OCI-LY1 (cell line): ENCODE measurements at regions not wholly inside any gene's neighbourhood (a gene's known extent, or its start where the extent isn't known, plus 50 kb on each side); places are given as distances from the start of the nearest gene placed in this dataset.

ENCODE experiments used
- CTCF ChIP-seq: fragments of 200-600 bp; sonication (generic), shearing (Covaris generic); IDR thresholded peaks from 2 replicates; pipeline ENCODE4 v1.5.1; 2017; ENCODE audit warnings: mild to moderate bottlenecking, antibody characterized with exemption, low read length, moderate library complexity, mixed read lengths
- EZH2 ChIP-seq: fragments of 200-600 bp; sonication (generic), shearing (Covaris generic); IDR thresholded peaks from 2 replicates; pipeline ENCODE4 v1.8.0; 2017; ENCODE audit warnings: borderline replicate concordance, mixed run types, mild to moderate bottlenecking, antibody characterized with exemption, low read length, moderate library complexity, mixed read lengths

- TF ChIP-seq CTCF (no peak), EZH2 (no peak)
Observed at GRCh38 chr2:71923143-71923525, 224.5 kb downstream of the CYP26B1 start.
